GM12878 (cell line): ENCODE measurements at regions not wholly inside any gene's neighbourhood (a gene's known extent, or its start where the extent isn't known, plus 50 kb on each side); places are given as distances from the start of the nearest gene placed in this dataset.

Experiments
- ATAC-seq: fragments of 200-7000 bp; cut with Tn5 transposase; 3 replicates; pipeline ENCODE4 v1.9.1; 2020; ENCODE audit warnings: mild to moderate bottlenecking, moderate library complexity
- BruUV-seq: library from RNA; stranded (reverse); fragments of 400-500 nt; replicated peaks from 2 replicates; lab custom pipeline; 2021; lab: Mats Ljungman, UMichigan
- CTCF ChIA-PET: fragments of 300-600 bp; sonication (Branson Sonifier 250); formaldehyde crosslinking; extraction: SDS; loops from one replicate; lab custom pipeline; 2021; ENCODE audit warnings: inconsistent platforms; lab: Yijun Ruan, JAX
- POLR2A ChIA-PET: fragments of 350-600 bp; formaldehyde crosslinking; extraction: SDS; loops from one replicate; lab custom pipeline; 2021; ENCODE audit warnings: inconsistent platforms; lab: Charles Lee
- RAD21 ChIA-PET: fragments of 300-600 bp; sonication (Branson Sonifier 250); formaldehyde crosslinking; loops from one replicate; lab custom pipeline; 2023; ENCODE audit warnings: antibody characterized with exemption; ENCODE audit not compliant: unreplicated experiment; lab: Charles Lee
- SMC1A ChIA-PET: fragments of 300-600 bp; sonication (Branson Sonifier 250); formaldehyde crosslinking; loops from one replicate; lab custom pipeline; 2023; ENCODE audit not compliant: unreplicated experiment, uncharacterized antibody; lab: Charles Lee
- DNase-seq: peaks from one replicate; pipeline ENCODE4 v3.0.0-alpha.2; 2011; ENCODE audit warnings: low read depth, low spot score
- FAIRE-seq: peaks from 3 replicates; lab custom pipeline; 2011; peaks lifted over from hg19 to GRCh38; lab: Jason Lieb, UNC
- H2AFZ ChIP-seq: 2 replicates; pipeline ENCODE4 v1.6.0; 2011; ENCODE audit warnings: low read depth, low read length, control low read depth; ENCODE audit not compliant: control insufficient read depth
- H3K27ac ChIP-seq: 2 replicates; pipeline ENCODE4 v1.5.1; 2011; ENCODE audit warnings: control low read depth; ENCODE audit not compliant: control insufficient read depth, insufficient read depth
- H3K27me3 ChIP-seq, 2 experiments: replicated peaks in 1 of 2; 2 replicates each; pipeline versions ENCODE4 v1.6.0 to v1.6.1; 2011; ENCODE audit warnings: low read length in 1 of 2; ENCODE audit not compliant: control insufficient read depth in 2 of 2, insufficient read depth in 2 of 2
- H3K36me3 ChIP-seq, 2 experiments: 2 replicates each; pipeline ENCODE4 v1.5.1; 2011; ENCODE audit warnings: low read length in 1 of 2; ENCODE audit not compliant: control insufficient read depth in 2 of 2, insufficient read depth in 2 of 2
- H3K4me1 ChIP-seq: 2 replicates; pipeline ENCODE4 v1.6.1; 2011; ENCODE audit warnings: mild to moderate bottlenecking, low read length, moderate library complexity, mixed read lengths; ENCODE audit not compliant: control insufficient read depth, insufficient read depth
- H3K4me2 ChIP-seq: 2 replicates; pipeline ENCODE4 v1.6.0; 2011; ENCODE audit warnings: control low read depth; ENCODE audit not compliant: control insufficient read depth, insufficient read depth
- H3K4me3 ChIP-seq: fragments of 200-600 bp; sonication (generic); 2 replicates; pipeline ENCODE4 v1.5.1; 2016
- H3K79me2 ChIP-seq: 2 replicates; pipeline ENCODE4 v1.6.0; 2011; ENCODE audit warnings: low read length; ENCODE audit not compliant: control insufficient read depth, insufficient read depth
- H3K9ac ChIP-seq: 2 replicates; pipeline ENCODE4 v1.8.0; 2011; ENCODE audit warnings: low read length, control low read depth, mixed read lengths; ENCODE audit not compliant: control insufficient read depth, insufficient read depth
- H3K9me3 ChIP-seq: replicated peaks from 3 replicates; pipeline ENCODE4 v1.5.1; 2011; ENCODE audit warnings: mild to moderate bottlenecking, low read length; ENCODE audit not compliant: control insufficient read depth, insufficient read depth
- H4K20me1 ChIP-seq: 2 replicates; pipeline ENCODE4 v1.6.0; 2011; ENCODE audit not compliant: control insufficient read depth, insufficient read depth
- KAT2A ChIP-seq: conservative IDR thresholded peaks from 2 replicates; pipeline ENCODE4 v1.6.1; 2011; ENCODE audit warnings: low read depth, low read length; ENCODE audit not compliant: control insufficient read depth
- NR2C1 ChIP-seq: fragments of 450-650 bp; IDR thresholded peaks from 2 replicates; pipeline ENCODE4 v1.6.1; 2017; ENCODE audit warnings: antibody characterized with exemption, mild to moderate bottlenecking, moderate library complexity
- POLR2AphosphoS5 ChIP-seq: IDR thresholded peaks from 2 replicates; pipeline ENCODE4 v1.6.1; 2011; ENCODE audit warnings: mild to moderate bottlenecking, low read length, inconsistent platforms
- SRF ChIP-seq, 2 experiments: IDR thresholded peaks; 2 replicates each; pipeline ENCODE4 v1.6.1; 2011; ENCODE audit warnings: low read depth in 2 of 2, low read length in 2 of 2, mild to moderate bottlenecking in 1 of 2, moderate library complexity in 1 of 2
- STAT3 ChIP-seq: IDR thresholded peaks from 2 replicates; pipeline ENCODE4 v1.6.1; 2011; ENCODE audit warnings: low read depth, low read length, improper control_type of control experiment
- ZNF274 ChIP-seq: IDR thresholded peaks from one replicate; pipeline ENCODE4 v1.8.0; 2011; ENCODE audit not compliant: insufficient read length, insufficient read depth
- ZNF622 ChIP-seq: fragments of 450-650 bp; IDR thresholded peaks from 2 replicates; pipeline ENCODE4 v1.6.1; 2017; ENCODE audit warnings: mild to moderate bottlenecking, inconsistent platforms
- ZZZ3 ChIP-seq: IDR thresholded peaks from 2 replicates; pipeline ENCODE4 v1.6.1; 2011; ENCODE audit warnings: low read depth; ENCODE audit not compliant: control insufficient read depth, insufficient read length
- WGBS: methylation state at CpG from one replicate; pipeline ENCODE4 v1.1.6; 2016; ENCODE audit warnings: low lambda C conversion rate; ENCODE audit not compliant: insufficient replicate concordance, insufficient coverage; ENCODE audit errors: missing lambda C conversion rate; 5-methylcytosine and 5-hydroxymethylcytosine counted together
- in situ Hi-C: fragments of 300-500 bp; cut with MboI; formaldehyde crosslinking; loops from 9 replicates; pipeline ENCODE4 v1.14.3; 2018; ENCODE audit warnings: mixed read lengths
- intact Hi-C: fragments of 100-400 bp; cut with micrococcal nuclease; formaldehyde crosslinking; loops from one replicate; pipeline ENCODE4 v1.14.2; 2022; ENCODE audit not compliant: unreplicated experiment
- TF ChIP-seq, protein P1 (sequence below): fragments of 450-650 bp; IDR thresholded peaks from 2 replicates; pipeline ENCODE4 v1.6.1; 2016; ENCODE audit warnings: mild to moderate bottlenecking, moderate library complexity, borderline replicate concordance
- TF ChIP-seq, protein P2 (sequence below): IDR thresholded peaks from 2 replicates; pipeline ENCODE4 v1.6.1; 2011; ENCODE audit warnings: low read depth, mild to moderate bottlenecking, low read length, moderate library complexity, borderline replicate concordance; ENCODE audit errors: extremely low read depth
- TF ChIP-seq, protein P3 (sequence below): fragments of 150-350 bp; IDR thresholded peaks from 2 replicates; pipeline ENCODE4 v1.6.1; 2014; ENCODE audit warnings: mild to moderate bottlenecking, low read depth, low read length

DNA sequence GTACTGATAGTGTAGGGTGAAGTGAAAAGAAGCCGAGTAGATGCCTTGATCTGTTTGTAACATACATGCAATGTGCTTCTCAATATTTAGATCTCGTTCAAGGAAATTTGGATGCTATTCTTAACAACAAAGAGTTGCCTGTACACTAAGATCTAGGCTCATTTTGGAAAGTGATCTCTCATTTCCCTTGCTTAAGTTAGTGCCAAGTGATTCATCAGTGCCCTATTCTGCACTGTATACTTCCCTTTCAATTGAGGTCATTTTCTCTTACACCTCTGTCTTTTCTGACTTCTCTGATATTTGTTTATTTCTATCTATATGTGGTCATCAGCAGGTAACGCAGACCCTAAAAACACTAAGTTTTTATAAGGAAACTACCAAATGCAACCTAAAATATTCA, 528.6 kb upstream of the PTPRD start:
- Histone ChIP-seq H3K4me1 (no peaks in the 10 kb centered on the region), H3K79me2 (no peaks in the 10 kb centered on the region), H3K9ac (no peak overlapping the region), H4K20me1 (no peaks in the 10 kb centered on the region), H3K4me3 (no peak overlapping the region), H3K9me3 (no peaks in the 10 kb centered on the region), H3K36me3 (no peaks in the 10 kb centered on the region), H2AFZ (no peak overlapping the region), H3K27me3 (no peaks in the 10 kb centered on the region), H3K27ac (no peak overlapping the region), H3K4me2 (no peak overlapping the region)
- intact Hi-C loops, result no loop called here
- SMC1A ChIA-PET, result no interaction called here
- DNase-seq (no peak), ATAC-seq (no peak), FAIRE-seq (no peak)
- in situ Hi-C loops, result no loop called here
- 0% methylated on average over 3 of the region's 3 CpGs for WGBS
- POLR2A ChIA-PET, result no interaction called here
- BruUV-seq, result no TSS peak
- RAD21 ChIA-PET, result no interaction called here
- CTCF ChIA-PET, result no interaction called here
- no peak for TF ChIP-seq SRF (IDR thresholded peaks at IDR 0.05; ENCODE audit: low read depth in 2 of 2, low read length in 2 of 2)
- TF ChIP-seq STAT3, result no peak
- no peak for TF ChIP-seq KAT2A
- no peak for TF ChIP-seq NR2C1

GRCh38 chr9:11142965-11143738, 530.4 kb upstream of the PTPRD start:
- in situ Hi-C loops (no loop called here), intact Hi-C loops (no loop called here)
- no peak overlapping the region for H3K9ac ChIP-seq
- ChIA-PET SMC1A (interaction anchor here (1.0 to 1.6 kb wide), 5 partner anchors 16 to 201 kb away, joined by 3 to 5 read pairs (median 4); no protein-coding TSS in a partner anchor), RAD21 (no interaction called here), POLR2A (no interaction called here), CTCF (interaction anchor here (0.6 to 1.3 kb wide), 2 partner anchors 16 to 177 kb away, joined by 3 to 4 read pairs; no protein-coding TSS in a partner anchor)
- no peaks in the 10 kb centered on the region for H3K27me3 ChIP-seq
- no peak overlapping the region for H3K27ac ChIP-seq
- ATAC-seq (no peak), FAIRE-seq (no peak), DNase-seq (no peak)
- H3K79me2 ChIP-seq, result no peaks in the 10 kb centered on the region
- no peaks in the 10 kb centered on the region for H4K20me1 ChIP-seq
- no peak overlapping the region for H3K4me2 ChIP-seq
- H3K4me1 ChIP-seq, result no peaks in the 10 kb centered on the region
- no TSS peak for BruUV-seq
- 17% methylated on average over 3 of the region's 3 CpGs for WGBS
- H3K9me3 ChIP-seq, result no peaks in the 10 kb centered on the region
- H2AFZ ChIP-seq, result no peak overlapping the region
- no peaks in the 10 kb centered on the region for H3K36me3 ChIP-seq
- no peak overlapping the region for H3K4me3 ChIP-seq
- TF ChIP-seq ZNF274 (no peak), ZZZ3 (no peak), POLR2AphosphoS5 (no peak), ZNF622 (no peak)
- TF ChIP-seq, protein P1, sequence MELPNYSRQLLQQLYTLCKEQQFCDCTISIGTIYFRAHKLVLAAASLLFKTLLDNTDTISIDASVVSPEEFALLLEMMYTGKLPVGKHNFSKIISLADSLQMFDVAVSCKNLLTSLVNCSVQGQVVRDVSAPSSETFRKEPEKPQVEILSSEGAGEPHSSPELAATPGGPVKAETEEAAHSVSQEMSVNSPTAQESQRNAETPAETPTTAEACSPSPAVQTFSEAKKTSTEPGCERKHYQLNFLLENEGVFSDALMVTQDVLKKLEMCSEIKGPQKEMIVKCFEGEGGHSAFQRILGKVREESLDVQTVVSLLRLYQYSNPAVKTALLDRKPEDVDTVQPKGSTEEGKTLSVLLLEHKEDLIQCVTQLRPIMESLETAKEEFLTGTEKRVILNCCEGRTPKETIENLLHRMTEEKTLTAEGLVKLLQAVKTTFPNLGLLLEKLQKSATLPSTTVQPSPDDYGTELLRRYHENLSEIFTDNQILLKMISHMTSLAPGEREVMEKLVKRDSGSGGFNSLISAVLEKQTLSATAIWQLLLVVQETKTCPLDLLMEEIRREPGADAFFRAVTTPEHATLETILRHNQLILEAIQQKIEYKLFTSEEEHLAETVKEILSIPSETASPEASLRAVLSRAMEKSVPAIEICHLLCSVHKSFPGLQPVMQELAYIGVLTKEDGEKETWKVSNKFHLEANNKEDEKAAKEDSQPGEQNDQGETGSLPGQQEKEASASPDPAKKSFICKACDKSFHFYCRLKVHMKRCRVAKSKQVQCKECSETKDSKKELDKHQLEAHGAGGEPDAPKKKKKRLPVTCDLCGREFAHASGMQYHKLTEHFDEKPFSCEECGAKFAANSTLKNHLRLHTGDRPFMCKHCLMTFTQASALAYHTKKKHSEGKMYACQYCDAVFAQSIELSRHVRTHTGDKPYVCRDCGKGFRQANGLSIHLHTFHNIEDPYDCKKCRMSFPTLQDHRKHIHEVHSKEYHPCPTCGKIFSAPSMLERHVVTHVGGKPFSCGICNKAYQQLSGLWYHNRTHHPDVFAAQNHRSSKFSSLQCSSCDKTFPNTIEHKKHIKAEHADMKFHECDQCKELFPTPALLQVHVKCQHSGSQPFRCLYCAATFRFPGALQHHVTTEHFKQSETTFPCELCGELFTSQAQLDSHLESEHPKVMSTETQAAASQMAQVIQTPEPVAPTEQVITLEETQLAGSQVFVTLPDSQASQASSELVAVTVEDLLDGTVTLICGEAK, result no peak
- TF ChIP-seq, protein P2, sequence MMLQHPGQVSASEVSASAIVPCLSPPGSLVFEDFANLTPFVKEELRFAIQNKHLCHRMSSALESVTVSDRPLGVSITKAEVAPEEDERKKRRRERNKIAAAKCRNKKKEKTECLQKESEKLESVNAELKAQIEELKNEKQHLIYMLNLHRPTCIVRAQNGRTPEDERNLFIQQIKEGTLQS, result no peak
- TF ChIP-seq, protein P3, sequence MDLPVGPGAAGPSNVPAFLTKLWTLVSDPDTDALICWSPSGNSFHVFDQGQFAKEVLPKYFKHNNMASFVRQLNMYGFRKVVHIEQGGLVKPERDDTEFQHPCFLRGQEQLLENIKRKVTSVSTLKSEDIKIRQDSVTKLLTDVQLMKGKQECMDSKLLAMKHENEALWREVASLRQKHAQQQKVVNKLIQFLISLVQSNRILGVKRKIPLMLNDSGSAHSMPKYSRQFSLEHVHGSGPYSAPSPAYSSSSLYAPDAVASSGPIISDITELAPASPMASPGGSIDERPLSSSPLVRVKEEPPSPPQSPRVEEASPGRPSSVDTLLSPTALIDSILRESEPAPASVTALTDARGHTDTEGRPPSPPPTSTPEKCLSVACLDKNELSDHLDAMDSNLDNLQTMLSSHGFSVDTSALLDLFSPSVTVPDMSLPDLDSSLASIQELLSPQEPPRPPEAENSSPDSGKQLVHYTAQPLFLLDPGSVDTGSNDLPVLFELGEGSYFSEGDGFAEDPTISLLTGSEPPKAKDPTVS, result no peak
